ENCODE measurements at regions not wholly inside any gene's neighbourhood (a gene's known extent, or its start where the extent isn't known, plus 50 kb on each side); places are given as distances from the start of the nearest gene placed in this dataset.

DNA sequence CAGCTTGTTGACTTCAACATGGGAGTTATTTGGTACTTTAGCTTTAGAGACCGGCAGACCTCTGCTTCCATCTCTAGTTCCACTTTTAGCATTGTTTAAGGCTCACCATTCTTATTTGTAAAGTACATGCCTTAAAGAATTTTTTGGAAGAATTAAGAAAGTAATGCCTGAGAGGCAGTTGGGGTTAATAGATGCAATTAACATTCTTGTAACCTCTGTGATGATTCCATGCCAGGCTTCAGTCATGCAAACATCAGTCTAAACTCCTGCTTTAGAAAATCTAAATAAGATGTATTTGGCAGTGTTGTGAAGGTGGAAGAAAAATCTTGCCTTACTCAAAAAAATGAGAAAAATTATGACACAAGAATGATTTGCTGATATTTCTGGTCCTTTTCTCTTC, 79.9 kb upstream of the UBAC2 start:
- DNase-seq (ENCODE audit: low read depth): no peak
- TF ChIP-seq, protein P1, sequence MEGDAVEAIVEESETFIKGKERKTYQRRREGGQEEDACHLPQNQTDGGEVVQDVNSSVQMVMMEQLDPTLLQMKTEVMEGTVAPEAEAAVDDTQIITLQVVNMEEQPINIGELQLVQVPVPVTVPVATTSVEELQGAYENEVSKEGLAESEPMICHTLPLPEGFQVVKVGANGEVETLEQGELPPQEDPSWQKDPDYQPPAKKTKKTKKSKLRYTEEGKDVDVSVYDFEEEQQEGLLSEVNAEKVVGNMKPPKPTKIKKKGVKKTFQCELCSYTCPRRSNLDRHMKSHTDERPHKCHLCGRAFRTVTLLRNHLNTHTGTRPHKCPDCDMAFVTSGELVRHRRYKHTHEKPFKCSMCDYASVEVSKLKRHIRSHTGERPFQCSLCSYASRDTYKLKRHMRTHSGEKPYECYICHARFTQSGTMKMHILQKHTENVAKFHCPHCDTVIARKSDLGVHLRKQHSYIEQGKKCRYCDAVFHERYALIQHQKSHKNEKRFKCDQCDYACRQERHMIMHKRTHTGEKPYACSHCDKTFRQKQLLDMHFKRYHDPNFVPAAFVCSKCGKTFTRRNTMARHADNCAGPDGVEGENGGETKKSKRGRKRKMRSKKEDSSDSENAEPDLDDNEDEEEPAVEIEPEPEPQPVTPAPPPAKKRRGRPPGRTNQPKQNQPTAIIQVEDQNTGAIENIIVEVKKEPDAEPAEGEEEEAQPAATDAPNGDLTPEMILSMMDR (conservative IDR thresholded peaks at IDR 0.05; ENCODE audit: low read depth, low read length): no peak
- no peak overlapping the region for H3K4me3 ChIP-seq (ENCODE audit: low read depth, low read length)

DNA sequence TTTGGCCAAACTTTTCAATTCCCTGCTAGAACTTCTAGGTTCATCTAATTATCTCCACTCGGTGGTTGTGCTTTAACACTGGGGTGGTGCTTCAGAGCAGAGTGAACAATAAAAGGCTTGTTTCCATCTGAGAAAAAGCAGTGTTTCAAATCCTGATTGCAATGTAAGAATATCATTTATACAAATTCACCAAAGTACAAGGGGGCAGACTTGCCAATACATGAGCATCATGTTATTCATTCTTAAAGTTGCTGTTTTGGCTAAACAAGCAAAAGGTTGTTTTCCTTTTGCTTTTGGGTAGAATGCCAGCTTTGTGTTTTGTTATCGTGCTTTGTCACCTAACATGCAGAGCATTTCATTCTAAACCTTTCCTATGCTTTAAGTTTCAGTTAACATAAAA, 78.5 kb upstream of the UBAC2 start:
- TF ChIP-seq, protein P1 (conservative IDR thresholded peaks at IDR 0.05; ENCODE audit: low read depth, low read length): no peak
- no peak for DNase-seq (ENCODE audit: low read depth)
- H3K4me3 ChIP-seq (ENCODE audit: low read depth, low read length): no peak overlapping the region

DNA sequence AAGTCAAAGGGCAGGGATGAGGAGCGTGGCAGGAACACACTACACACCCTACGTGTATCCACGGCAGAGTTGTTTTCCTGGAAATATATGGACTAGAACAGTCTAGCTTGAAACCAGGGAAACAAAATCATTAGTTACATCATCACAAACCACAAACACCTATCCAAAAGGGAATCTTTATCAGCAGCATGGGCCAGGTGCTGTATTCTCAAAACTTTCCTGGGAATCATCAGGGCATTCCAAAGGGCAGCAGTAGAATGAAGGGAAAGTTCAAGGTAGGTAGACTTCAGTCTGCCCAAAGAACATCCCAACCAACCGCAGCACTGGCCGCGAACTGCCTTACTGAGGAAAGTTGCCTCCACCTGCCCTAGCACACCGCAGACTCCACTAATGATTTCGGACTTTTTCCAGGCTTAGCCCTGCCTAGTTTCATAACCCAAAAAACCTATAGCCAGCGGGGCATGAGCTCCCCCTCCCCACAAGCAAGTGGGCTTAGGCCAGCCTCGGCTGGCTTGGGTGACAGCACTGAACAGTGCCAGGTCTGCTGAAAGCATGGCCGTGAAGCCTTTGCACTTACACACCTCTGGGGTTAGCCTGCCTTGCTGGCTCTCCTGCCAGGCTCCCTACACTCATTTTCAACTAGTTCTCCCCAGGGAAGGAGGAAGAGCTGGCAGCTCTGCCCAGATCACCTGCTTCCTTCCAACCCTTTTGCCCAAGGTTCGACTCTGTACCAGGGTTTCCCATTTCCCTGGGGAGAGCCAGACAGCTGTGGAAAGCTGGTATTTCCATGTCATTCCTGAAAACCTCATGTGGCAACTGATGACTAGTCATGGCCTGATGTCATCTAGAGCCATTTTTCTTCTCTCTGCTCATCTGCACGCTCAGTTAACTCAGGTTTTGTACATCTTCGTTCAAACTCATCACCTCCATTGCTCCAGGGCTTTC, 77.3 kb upstream of the UBAC2 start:
- TF ChIP-seq, protein P1 (conservative IDR thresholded peaks at IDR 0.05; ENCODE audit: low read depth, low read length): no peak
- H3K4me3 ChIP-seq (ENCODE audit: low read depth, low read length): no peak overlapping the region
- peak; percentile 8 for DNase-seq (ENCODE audit: low read depth)

DNA sequence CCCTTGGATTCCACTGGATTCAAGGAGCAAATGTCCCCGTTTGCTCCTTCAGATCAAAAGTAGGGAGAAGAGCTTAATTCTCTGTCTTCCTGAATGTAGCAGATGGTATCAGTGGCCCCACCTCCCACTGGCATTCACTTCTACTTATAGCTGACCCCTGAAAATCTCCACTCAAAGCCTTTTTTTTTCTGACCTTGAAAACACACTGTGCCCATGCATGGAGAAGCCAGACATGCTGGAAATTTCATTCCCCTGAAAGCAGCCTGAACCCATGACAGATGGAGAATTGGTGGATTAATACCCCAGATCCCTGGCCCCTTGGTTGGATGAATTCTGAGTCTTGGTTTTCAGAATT, 76.6 kb upstream of the UBAC2 start:
- TF ChIP-seq, protein P1 (conservative IDR thresholded peaks at IDR 0.05; ENCODE audit: low read depth, low read length): no peak
- no peak for DNase-seq (ENCODE audit: low read depth)
- H3K4me3 ChIP-seq (ENCODE audit: low read depth, low read length): no peak overlapping the region

DNA sequence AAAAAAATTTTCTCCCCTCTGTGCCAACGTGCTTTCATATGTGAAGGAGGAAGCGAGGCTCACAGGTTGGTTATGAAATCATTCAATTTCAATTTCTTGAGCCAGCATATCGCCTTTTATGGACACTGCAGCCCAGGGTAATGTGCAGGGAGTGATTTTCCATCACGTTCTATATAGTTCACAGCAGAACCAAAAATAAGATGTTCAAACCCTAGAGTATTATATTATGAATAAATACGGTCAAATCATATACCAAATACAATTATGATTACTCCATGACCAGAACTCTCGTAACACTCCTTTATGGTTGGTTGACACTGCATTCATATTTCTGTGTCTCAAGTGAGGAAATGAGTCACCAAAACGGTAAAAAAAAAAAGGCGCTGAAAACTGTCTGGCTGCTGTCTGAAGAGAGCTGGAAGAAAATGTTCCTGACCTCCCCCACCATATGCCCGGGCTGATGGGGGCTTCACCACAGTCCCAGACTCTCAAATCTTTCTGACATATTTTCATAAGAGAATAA, 75.8 kb upstream of the UBAC2 start:
- TF ChIP-seq, protein P1 (conservative IDR thresholded peaks at IDR 0.05; ENCODE audit: low read depth, low read length): no peak
- H3K4me3 ChIP-seq (ENCODE audit: low read depth, low read length): peak overlapping the region; percentile 17
- peak; percentile 78 for DNase-seq (ENCODE audit: low read depth)

DNA sequence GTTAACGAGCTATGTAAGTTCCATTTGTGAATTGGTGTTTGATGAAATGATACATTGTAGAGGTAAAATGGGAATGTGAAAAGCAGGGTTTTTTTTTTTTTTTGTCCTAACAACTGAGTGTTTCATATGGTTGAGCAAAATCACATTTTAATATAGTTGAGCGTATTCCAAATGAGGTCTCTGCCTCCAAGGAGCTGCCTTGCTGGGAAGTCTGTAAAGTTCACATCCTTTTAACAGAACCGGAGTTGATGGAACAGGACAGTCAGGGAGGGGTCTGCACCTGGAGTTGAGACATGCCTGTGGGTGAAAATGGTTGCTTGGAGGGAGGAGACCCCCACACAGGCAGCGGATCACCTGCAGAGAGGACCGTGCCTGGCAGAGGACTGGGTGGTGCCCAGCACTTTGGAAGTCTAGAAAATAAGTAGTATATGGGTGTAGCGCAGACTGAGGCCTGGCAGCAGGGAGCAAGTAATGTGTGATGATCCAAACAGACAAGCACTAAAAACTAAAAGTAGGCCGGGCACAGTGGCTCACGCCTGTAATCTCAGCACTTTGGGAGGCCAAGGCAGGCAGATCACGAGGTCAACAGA, 75.2 kb upstream of the UBAC2 start:
- no peak overlapping the region for H3K4me3 ChIP-seq (ENCODE audit: low read depth, low read length)
- no peak for DNase-seq (ENCODE audit: low read depth)
- TF ChIP-seq, protein P1 (conservative IDR thresholded peaks at IDR 0.05; ENCODE audit: low read depth, low read length): no peak

Data from choroid plexus epithelial cell (primary cell).